Ramos (cell line): ENCODE measurements at regions not wholly inside any gene's neighbourhood (a gene's known extent, or its start where the extent isn't known, plus 50 kb on each side); places are given as distances from the start of the nearest gene placed in this dataset.
"Not testable (repeated sequence)": the region's sequence is repeated elsewhere in the genome, so short reads cannot be mapped to it uniquely, and the experiment has no call there.

Source experiments
- in situ Hi-C: fragments of 300-500 bp; cut with MboI; formaldehyde crosslinking; loops from one replicate; pipeline ENCODE4 v1.14.3; 2022; ENCODE audit warnings: low sequenced_read_pairs; ENCODE audit not compliant: unreplicated experiment

GRCh38 chr7:36055207-36055606 is 97.8 kb upstream of the EEPD1 start:
- in situ Hi-C loops = no loop called here

- in situ Hi-C loops = no loop called here
These were observed 95.7 kb upstream of the EEPD1 start for GRCh38 chr7:36057323-36057722.

- in situ Hi-C loops = no loop called here
These were observed 94.9 kb upstream of the EEPD1 start for GRCh38 chr7:36058020-36058592.

- in situ Hi-C loops = not testable (repeated sequence)
These were observed 92.7 kb upstream of the EEPD1 start for GRCh38 chr7:36060388-36060787.

- in situ Hi-C loops = no loop called here
These were observed 90.8 kb upstream of the EEPD1 start for GRCh38 chr7:36062154-36062815.

GRCh38 chr7:36064676-36065075 is 88.4 kb upstream of the EEPD1 start:
- in situ Hi-C loops = no loop called here

- in situ Hi-C loops = not testable (repeated sequence)
These were observed 87.3 kb upstream of the EEPD1 start for GRCh38 chr7:36065563-36066342.

GRCh38 chr7:36066343-36066664 is 86.8 kb upstream of the EEPD1 start:
- in situ Hi-C loops = no loop called here

- in situ Hi-C loops = no loop called here
These were observed 82.8 kb upstream of the EEPD1 start for GRCh38 chr7:36070230-36070629.

- in situ Hi-C loops = no loop called here
These were observed 81.4 kb upstream of the EEPD1 start for GRCh38 chr7:36071605-36072004.

GRCh38 chr7:36072620-36073019 is 80.4 kb upstream of the EEPD1 start:
- in situ Hi-C loops = no loop called here

GRCh38 chr7:36075561-36075960 is 77.5 kb upstream of the EEPD1 start:
- in situ Hi-C loops = no loop called here

- in situ Hi-C loops = no loop called here
These were observed 77.0 kb upstream of the EEPD1 start for GRCh38 chr7:36076074-36076473.

- in situ Hi-C loops = no loop called here
These were observed 74.2 kb upstream of the EEPD1 start for GRCh38 chr7:36078816-36079360.

- in situ Hi-C loops = no loop called here
These were observed 73.5 kb upstream of the EEPD1 start for GRCh38 chr7:36079446-36080025.

- in situ Hi-C loops = no loop called here
These were observed 72.2 kb upstream of the EEPD1 start for GRCh38 chr7:36080843-36081242.

- in situ Hi-C loops = no loop called here
These were observed 70.8 kb upstream of the EEPD1 start for GRCh38 chr7:36082216-36082615.

GRCh38 chr7:36082910-36083309 is 70.1 kb upstream of the EEPD1 start:
- in situ Hi-C loops = no loop called here

- in situ Hi-C loops = no loop called here
These were observed 69.3 kb upstream of the EEPD1 start for GRCh38 chr7:36083626-36084380.

GRCh38 chr7:36084485-36085091 is 68.5 kb upstream of the EEPD1 start:
- in situ Hi-C loops = no loop called here
